Cardiac muscle cell (in vitro differentiated cells and primary cell): ENCODE measurements at regions not wholly inside any gene's neighbourhood (a gene's known extent, or its start where the extent isn't known, plus 50 kb on each side); places are given as distances from the start of the nearest gene placed in this dataset.
"Not testable (repeated sequence)": the region's sequence is repeated elsewhere in the genome, so short reads cannot be mapped to it uniquely, and the experiment has no call there.

Source experiments
- DNase-seq, 2 donors: peaks; one replicate each; pipeline versions ENCODE4 v3.0.0 to v3.0.0-alpha.2; 2010 to 2017; ENCODE audit warnings: low read depth in 1 of 2, low spot score in 1 of 2
- H3K27ac ChIP-seq: fragments of 200-600 bp; sonication (generic); 2 replicates; pipeline ENCODE4 v1.5.1; 2016
- H3K27me3 ChIP-seq: fragments of 200-600 bp; sonication (generic); 2 replicates; pipeline ENCODE4 v1.6.0; 2016; ENCODE audit warnings: control low read depth
- H3K36me3 ChIP-seq: fragments of 200-600 bp; sonication (generic); 2 replicates; pipeline ENCODE4 v1.5.1; 2016; ENCODE audit warnings: control low read depth
- H3K4me1 ChIP-seq: fragments of 200-600 bp; sonication (generic); 2 replicates; pipeline ENCODE4 v1.8.1; 2017; ENCODE audit warnings: low read depth, mild to moderate bottlenecking, mixed run types
- H3K4me3 ChIP-seq: fragments of 200-600 bp; sonication (generic); 2 replicates; pipeline ENCODE4 v1.5.1; 2016; ENCODE audit warnings: mild to moderate bottlenecking
- H3K9me3 ChIP-seq: fragments of 200-600 bp; sonication (generic); 2 replicates; pipeline ENCODE4 v1.5.1; 2017; ENCODE audit warnings: low read depth, mild to moderate bottlenecking, control low read depth
- CTCF ChIP-seq: IDR thresholded peaks from 2 replicates; pipeline ENCODE4 v1.5.1; 2012; ENCODE audit warnings: low read depth, mild to moderate bottlenecking, low read length

GRCh38 chr7:73931502-73931901, 70.5 kb downstream of the TMEM270 start:
- no peak overlapping the region for H3K27ac ChIP-seq
- TF ChIP-seq CTCF = no peak
- H3K27me3 ChIP-seq = no peaks in the 10 kb centered on the region
- no peaks in the 10 kb centered on the region for H3K4me1 ChIP-seq
- H3K9me3 ChIP-seq = no peaks in the 10 kb centered on the region
- no peak for DNase-seq
- no peak overlapping the region for H3K4me3 ChIP-seq
- no peaks in the 10 kb centered on the region for H3K36me3 ChIP-seq

- Histone ChIP-seq H3K36me3 (no peaks in the 10 kb centered on the region), H3K4me3 (no peak overlapping the region), H3K4me1 (no peaks in the 10 kb centered on the region), H3K9me3 (no peaks in the 10 kb centered on the region), H3K27ac (no peak overlapping the region), H3K27me3 (no peaks in the 10 kb centered on the region)
- no peak for TF ChIP-seq CTCF
- DNase-seq = no peak
These were observed 71.4 kb downstream of the TMEM270 start for GRCh38 chr7:73932364-73932763.

- no peak overlapping the region for H3K27ac ChIP-seq
- no peak overlapping the region for H3K4me3 ChIP-seq
- no peaks in the 10 kb centered on the region for H3K27me3 ChIP-seq
- H3K4me1 ChIP-seq = no peaks in the 10 kb centered on the region
- H3K9me3 ChIP-seq = no peaks in the 10 kb centered on the region
- no peaks in the 10 kb centered on the region for H3K36me3 ChIP-seq
- TF ChIP-seq CTCF = no peak
- no peak for DNase-seq
These were observed 72.1 kb downstream of the TMEM270 start for GRCh38 chr7:73933091-73933490.

- Histone ChIP-seq H3K27ac (no peak overlapping the region), H3K36me3 (no peaks in the 10 kb centered on the region), H3K4me1 (no peaks in the 10 kb centered on the region), H3K27me3 (no peaks in the 10 kb centered on the region), H3K9me3 (no peaks in the 10 kb centered on the region), H3K4me3 (no peak overlapping the region)
- TF ChIP-seq CTCF = no peak
- DNase-seq = no peak
These were observed 76.0 kb downstream of the TMEM270 start for GRCh38 chr7:73936967-73937366.

GRCh38 chr7:73937650-73938049, 76.7 kb downstream of the TMEM270 start:
- H3K27ac ChIP-seq, H3K36me3 ChIP-seq, H3K27me3 ChIP-seq, H3K4me3 ChIP-seq, H3K9me3 ChIP-seq, H3K4me1 ChIP-seq: not testable (repeated sequence)
- peak in 1 of 2 donors; percentile 30 for DNase-seq

GRCh38 chr7:73939528-73939927, 78.6 kb downstream of the TMEM270 start:
- H3K4me3 ChIP-seq = no peak overlapping the region
- H3K9me3 ChIP-seq = no peaks in the 10 kb centered on the region
- H3K27ac ChIP-seq = no peak overlapping the region
- no peak for DNase-seq
- no peaks in the 10 kb centered on the region for H3K4me1 ChIP-seq
- H3K27me3 ChIP-seq = no peaks in the 10 kb centered on the region
- no peaks in the 10 kb centered on the region for H3K36me3 ChIP-seq
- TF ChIP-seq CTCF = no peak
